ENCODE measurements at regions not wholly inside any gene's neighbourhood (a gene's known extent, or its start where the extent isn't known, plus 50 kb on each side); places are given as distances from the start of the nearest gene placed in this dataset.

GRCh38 chr3:163817015-163817414 lies 1261.3 kb downstream of the SI start:
- TF ChIP-seq RAD21 (IDR thresholded peaks at IDR 0.05; ENCODE audit: low read depth) (no peak), MAX (IDR thresholded peaks at IDR 0.05) (no peak), POLR2A (IDR thresholded peaks at IDR 0.05; ENCODE audit: borderline replicate concordance, extremely low read depth, insufficient read depth, insufficient read length) (no peak), ZNF274 (IDR thresholded peaks at IDR 0.05; ENCODE audit: low read depth, low read length) (no peak), SP1 (IDR thresholded peaks at IDR 0.05; ENCODE audit: low read depth) (no peak), CTCF (IDR thresholded peaks at IDR 0.05 in 2 of 3, conservative IDR thresholded peaks at IDR 0.05 in 1 of 3; ENCODE audit: borderline replicate concordance in 1 of 3, insufficient read depth in 1 of 3, low read depth in 2 of 3, low read length in 2 of 3) (no peak), TCF7L2 (IDR thresholded peaks at IDR 0.05; ENCODE audit: borderline replicate concordance, extremely low read depth, insufficient read depth, insufficient read length) (no peak), ZFX (IDR thresholded peaks at IDR 0.05) (no peak), EZH2 (IDR thresholded peaks at IDR 0.05) (no peak)

Measured in HCT116 (cell line).